ENCODE measurements at regions not wholly inside any gene's neighbourhood (a gene's known extent, or its start where the extent isn't known, plus 50 kb on each side); places are given as distances from the start of the nearest gene placed in this dataset.

GRCh38 chr5:3102531-3102930 lies 351.1 kb upstream of the IRX2 start:
- H3K27ac ChIP-seq, result no peak overlapping the region
- WGBS, 2 donors, result 67 to 68% methylated on average over 4 of the region's 4 CpGs
- no peak for TF ChIP-seq CTCF (IDR thresholded peaks at IDR 0.05)
- no peak for TF ChIP-seq POLR2A (IDR thresholded peaks at IDR 0.05)
- no peaks in the 10 kb centered on the region for H3K36me3 ChIP-seq
- H3K4me3 ChIP-seq (replicated peaks in 1 of 3), result no peak overlapping the region
- H3K27me3 ChIP-seq, result no peaks in the 10 kb centered on the region
- DNase-seq, result no peak
- H3K4me1 ChIP-seq, result no peaks in the 10 kb centered on the region
- no peaks in the 10 kb centered on the region for H3K9me3 ChIP-seq
- intact Hi-C loops (cut with DNase I), result no loop called here

DNA sequence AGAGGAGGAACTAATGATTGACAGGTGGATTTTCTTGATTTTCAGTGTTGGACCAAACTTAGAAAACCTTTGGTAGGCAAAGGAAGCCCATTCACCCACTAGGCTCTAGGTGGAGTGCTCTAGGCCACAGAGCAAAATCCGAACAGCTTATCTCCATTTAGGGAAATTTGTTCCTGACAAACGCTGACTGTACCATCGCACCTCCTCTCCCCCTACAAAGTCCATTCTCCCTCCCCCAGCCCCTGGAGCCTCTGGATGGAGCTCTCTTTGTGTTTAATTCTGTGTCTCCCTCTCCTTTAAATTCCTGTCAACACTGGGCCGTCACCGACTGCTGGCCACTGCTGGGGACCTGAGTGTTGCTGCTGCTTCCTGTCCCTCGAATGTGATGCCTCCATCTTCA lies 350.1 kb upstream of the IRX2 start:
- intact Hi-C loops (cut with DNase I), result no loop called here
- TF ChIP-seq POLR2A (IDR thresholded peaks at IDR 0.05) (no peak), CTCF (IDR thresholded peaks at IDR 0.05) (no peak)
- no peaks in the 10 kb centered on the region for H3K27me3 ChIP-seq
- WGBS, 2 donors, result 59 to 60% methylated on average over 6 of the region's 6 CpGs
- DNase-seq, result no peak
- H3K4me1 ChIP-seq, result no peaks in the 10 kb centered on the region
- no peak overlapping the region for H3K27ac ChIP-seq
- no peaks in the 10 kb centered on the region for H3K36me3 ChIP-seq
- no peaks in the 10 kb centered on the region for H3K9me3 ChIP-seq
- H3K4me3 ChIP-seq (replicated peaks in 1 of 3), result no peak overlapping the region

DNA sequence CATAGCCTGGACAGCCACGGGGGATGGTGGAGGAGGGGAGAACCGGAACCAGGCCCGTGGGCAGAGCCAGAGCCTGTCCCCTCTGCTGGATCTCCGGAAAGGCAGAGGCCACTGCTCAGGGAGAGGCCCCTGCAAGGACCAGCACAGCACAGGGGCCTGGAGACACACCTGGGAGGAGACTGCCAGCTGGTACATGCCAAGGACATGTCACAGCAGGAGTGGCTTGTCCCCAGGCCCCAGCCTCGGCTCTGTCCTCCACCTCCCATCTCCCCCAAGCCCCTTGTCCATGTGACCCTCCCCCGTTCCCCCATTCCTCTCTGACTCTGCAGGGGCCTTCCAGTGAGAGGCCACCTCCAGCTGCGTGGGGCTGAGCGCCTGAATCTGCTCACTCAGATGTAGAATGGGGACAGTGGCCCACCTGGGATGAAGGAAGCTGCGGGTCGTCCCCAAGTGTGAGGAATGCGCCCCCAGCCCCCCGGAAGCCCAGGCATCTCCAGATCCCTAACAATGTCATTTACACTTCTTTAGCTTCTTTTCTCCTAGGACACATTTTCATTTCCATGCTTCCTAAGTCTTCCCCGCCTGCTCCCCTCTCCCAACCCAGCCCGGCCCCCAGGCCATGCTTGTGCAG lies 349.6 kb upstream of the IRX2 start:
- Histone ChIP-seq H3K27me3 (no peaks in the 10 kb centered on the region), H3K4me3 (replicated peaks in 1 of 3) (no peak overlapping the region), H3K36me3 (no peaks in the 10 kb centered on the region), H3K4me1 (no peaks in the 10 kb centered on the region), H3K27ac (no peak overlapping the region), H3K9me3 (no peaks in the 10 kb centered on the region)
- no peak for DNase-seq
- intact Hi-C loops (cut with DNase I), result no loop called here
- WGBS, 2 donors, result 56 to 57% methylated on average over 9 to 12 of the region's 14 CpGs
- TF ChIP-seq CTCF (IDR thresholded peaks at IDR 0.05), result no peak
- TF ChIP-seq POLR2A (IDR thresholded peaks at IDR 0.05), result no peak

DNA sequence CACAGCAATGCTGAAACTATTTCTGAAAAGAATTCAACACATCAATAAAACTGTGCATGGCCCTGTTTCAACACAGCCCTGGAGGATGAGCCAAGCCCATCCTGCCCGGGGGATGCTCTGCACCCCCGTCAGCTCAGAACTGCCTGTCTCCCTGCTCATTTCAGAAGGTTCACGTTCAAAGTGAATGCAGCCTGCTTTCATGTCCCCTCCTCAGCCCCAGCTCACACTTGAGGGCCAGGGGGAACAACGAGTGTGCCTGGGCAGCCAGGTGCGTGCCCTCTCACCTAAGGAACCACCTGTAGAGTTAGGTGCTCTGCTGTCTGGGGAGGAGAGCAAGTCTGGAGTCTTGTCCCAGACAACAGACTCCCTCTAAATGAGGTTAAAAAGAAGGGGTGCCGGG lies 348.5 kb upstream of the IRX2 start:
- WGBS, 2 donors, result 68 to 75% methylated on average over 4 to 6 of the region's 6 CpGs
- DNase-seq, result no peak
- no peaks in the 10 kb centered on the region for H3K4me1 ChIP-seq
- TF ChIP-seq CTCF (IDR thresholded peaks at IDR 0.05) (no peak), POLR2A (IDR thresholded peaks at IDR 0.05) (no peak)
- no peaks in the 10 kb centered on the region for H3K9me3 ChIP-seq
- H3K27ac ChIP-seq, result no peak overlapping the region
- H3K36me3 ChIP-seq, result no peaks in the 10 kb centered on the region
- intact Hi-C loops (cut with DNase I), result no loop called here
- no peaks in the 10 kb centered on the region for H3K27me3 ChIP-seq
- no peak overlapping the region for H3K4me3 ChIP-seq (replicated peaks in 1 of 3)

DNA sequence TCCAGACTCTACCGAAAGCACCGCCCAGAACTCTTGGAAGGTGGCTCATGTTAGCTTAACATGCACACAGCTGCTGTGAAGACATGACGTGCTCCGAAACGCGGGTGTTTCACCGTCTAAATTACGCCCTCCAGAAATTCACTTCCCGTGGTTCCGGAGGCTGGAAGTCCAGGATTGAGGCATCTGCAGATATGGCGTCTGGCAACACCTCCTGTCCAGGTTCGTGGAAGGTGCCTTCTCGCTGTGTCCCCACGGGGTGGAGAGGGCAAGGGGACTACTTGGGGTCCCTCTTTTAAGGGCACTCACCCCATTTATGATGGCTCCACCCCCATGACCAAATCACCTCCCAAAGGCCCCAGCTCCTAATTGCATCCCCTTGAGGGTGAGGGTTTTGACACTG lies 348.0 kb upstream of the IRX2 start:
- TF ChIP-seq POLR2A (IDR thresholded peaks at IDR 0.05) (no peak), CTCF (IDR thresholded peaks at IDR 0.05) (no peak)
- Histone ChIP-seq H3K27me3 (no peaks in the 10 kb centered on the region), H3K27ac (no peak overlapping the region), H3K4me3 (replicated peaks in 1 of 3) (no peak overlapping the region), H3K4me1 (no peaks in the 10 kb centered on the region), H3K36me3 (no peaks in the 10 kb centered on the region), H3K9me3 (no peaks in the 10 kb centered on the region)
- DNase-seq, result no peak
- intact Hi-C loops (cut with DNase I), result no loop called here
- 86 to 93% methylated on average over 14 of the region's 14 CpGs for WGBS, 2 donors

Data from thyroid gland (tissue), 4 donors.